Liver (tissue), 3 donors: ENCODE measurements at regions not wholly inside any gene's neighbourhood (a gene's known extent, or its start where the extent isn't known, plus 50 kb on each side); places are given as distances from the start of the nearest gene placed in this dataset.
"Not testable (repeated sequence)": the region's sequence is repeated elsewhere in the genome, so short reads cannot be mapped to it uniquely, and the experiment has no call there.

Experiments used
- ATF3 ChIP-seq: IDR thresholded peaks from 2 replicates; pipeline ENCODE4 v1.6.1; 2016; ENCODE audit warnings: antibody characterized with exemption
- EGR1 ChIP-seq, 2 donors: IDR thresholded peaks; 2 replicates each; pipeline ENCODE4 v1.6.1; 2016 to 2018; ENCODE audit warnings: antibody characterized with exemption in 2 of 2, low read depth in 2 of 2
- HNF4A ChIP-seq, 2 donors: conservative IDR thresholded peaks; 2 replicates each; pipeline ENCODE4 v1.6.1; 2016; ENCODE audit warnings: antibody characterized with exemption in 2 of 2, mild to moderate bottlenecking in 2 of 2
- YY1 ChIP-seq: IDR thresholded peaks from 2 replicates; pipeline ENCODE4 v1.6.1; 2016; ENCODE audit warnings: antibody characterized with exemption, mild to moderate bottlenecking
- TF ChIP-seq, protein P1 (sequence below): fragments of 150-350 bp; IDR thresholded peaks from 2 replicates; pipeline ENCODE4 v1.5.1; 2017; ENCODE audit warnings: improper control_type of control experiment, low read depth, low read length; ENCODE audit not compliant: missing input control
- TF ChIP-seq, protein P2 (sequence below): IDR thresholded peaks from 2 replicates; pipeline ENCODE4 v1.6.1; 2016; ENCODE audit warnings: antibody characterized with exemption
- donor health status: healthy.
- donor health status: healthy.

- not testable (repeated sequence) for TF ChIP-seq HNF4A (conservative IDR thresholded peaks at IDR 0.05); ATF3; YY1; EGR1 (IDR thresholded peaks at IDR 0.05; ENCODE audit: low read depth in 2 of 2)
- TF ChIP-seq, protein P1, sequence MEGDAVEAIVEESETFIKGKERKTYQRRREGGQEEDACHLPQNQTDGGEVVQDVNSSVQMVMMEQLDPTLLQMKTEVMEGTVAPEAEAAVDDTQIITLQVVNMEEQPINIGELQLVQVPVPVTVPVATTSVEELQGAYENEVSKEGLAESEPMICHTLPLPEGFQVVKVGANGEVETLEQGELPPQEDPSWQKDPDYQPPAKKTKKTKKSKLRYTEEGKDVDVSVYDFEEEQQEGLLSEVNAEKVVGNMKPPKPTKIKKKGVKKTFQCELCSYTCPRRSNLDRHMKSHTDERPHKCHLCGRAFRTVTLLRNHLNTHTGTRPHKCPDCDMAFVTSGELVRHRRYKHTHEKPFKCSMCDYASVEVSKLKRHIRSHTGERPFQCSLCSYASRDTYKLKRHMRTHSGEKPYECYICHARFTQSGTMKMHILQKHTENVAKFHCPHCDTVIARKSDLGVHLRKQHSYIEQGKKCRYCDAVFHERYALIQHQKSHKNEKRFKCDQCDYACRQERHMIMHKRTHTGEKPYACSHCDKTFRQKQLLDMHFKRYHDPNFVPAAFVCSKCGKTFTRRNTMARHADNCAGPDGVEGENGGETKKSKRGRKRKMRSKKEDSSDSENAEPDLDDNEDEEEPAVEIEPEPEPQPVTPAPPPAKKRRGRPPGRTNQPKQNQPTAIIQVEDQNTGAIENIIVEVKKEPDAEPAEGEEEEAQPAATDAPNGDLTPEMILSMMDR: not testable (repeated sequence)
- TF ChIP-seq, protein P2, sequence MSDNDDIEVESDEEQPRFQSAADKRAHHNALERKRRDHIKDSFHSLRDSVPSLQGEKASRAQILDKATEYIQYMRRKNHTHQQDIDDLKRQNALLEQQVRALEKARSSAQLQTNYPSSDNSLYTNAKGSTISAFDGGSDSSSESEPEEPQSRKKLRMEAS: not testable (repeated sequence)
Measured at GRCh38 chr9:65389216-65389615, 104.2 kb upstream of the FOXD4L5 start.
